HEK293 (cell line): ENCODE measurements at regions not wholly inside any gene's neighbourhood (a gene's known extent, or its start where the extent isn't known, plus 50 kb on each side); places are given as distances from the start of the nearest gene placed in this dataset.

ENCODE experiments used
- CTCF ChIA-PET: fragments of 350-600 bp; formaldehyde crosslinking; extraction: SDS; loops from one replicate; lab custom pipeline; 2021; ENCODE audit warnings: antibody characterized with exemption; lab: Yijun Ruan, JAX
- POLR2A ChIA-PET: fragments of 300-600 bp; formaldehyde crosslinking; extraction: SDS; loops from one replicate; lab custom pipeline; 2020; ENCODE audit warnings: antibody characterized with exemption, inconsistent platforms; lab: Yijun Ruan, JAX
- H3K27ac ChIP-seq: fragments of 200-500 bp; sonication (Bioruptor generic); 2 replicates; pipeline ENCODE4 v1.5.1; 2014; ENCODE audit warnings: low read depth, low read length, control low read depth, inconsistent platforms; ENCODE audit errors: extremely low read depth
- H3K36me3 ChIP-seq, 2 experiments: fragments of 200-500 bp in 1 of 2; sonication (Bioruptor generic) in 1 of 2; 1 replicate in 1 of 2; 2 replicates in 1 of 2; pipeline ENCODE4 v1.5.1; 2014 to 2017; ENCODE audit warnings: inconsistent platforms in 2 of 2, low read length in 2 of 2; ENCODE audit not compliant: control insufficient read depth in 2 of 2, insufficient read depth in 1 of 2
- H3K4me1 ChIP-seq: fragments of 200-500 bp; sonication (Bioruptor generic); 2 replicates; pipeline ENCODE4 v1.5.1; 2014; ENCODE audit warnings: mild to moderate bottlenecking, low read length, inconsistent platforms; ENCODE audit not compliant: control insufficient read depth, insufficient read depth
- H3K4me3 ChIP-seq: 2 replicates; pipeline ENCODE4 v1.5.1; 2011; ENCODE audit warnings: low read depth, mild to moderate bottlenecking, control low read depth, low read length, moderate library complexity
- H3K9me3 ChIP-seq: fragments of 200-500 bp; sonication (Bioruptor generic); 2 replicates; pipeline ENCODE4 v1.5.1; 2014; ENCODE audit warnings: low read depth, low read length, inconsistent platforms; ENCODE audit not compliant: control insufficient read depth, insufficient read depth
- BCL11A ChIP-seq: fragments of 450-650 bp; formaldehyde crosslinking; IDR thresholded peaks from 2 replicates; pipeline ENCODE4 v1.5.1; 2016; ENCODE audit warnings: low read depth, missing biosample characterization, missing genetic modification characterization
- HIC1 ChIP-seq: fragments of 450-650 bp; formaldehyde crosslinking; IDR thresholded peaks from 2 replicates; pipeline ENCODE4 v1.5.1; 2016; ENCODE audit warnings: missing biosample characterization, missing genetic modification characterization
- MZF1 ChIP-seq: fragments of 450-650 bp; formaldehyde crosslinking; IDR thresholded peaks from 2 replicates; pipeline ENCODE4 v1.5.1; 2017; ENCODE audit warnings: missing biosample characterization, missing genetic modification characterization, borderline replicate concordance
- SP7 ChIP-seq: fragments of 450-650 bp; formaldehyde crosslinking; IDR thresholded peaks from 2 replicates; pipeline ENCODE4 v1.5.1; 2016; ENCODE audit warnings: missing biosample characterization, missing genetic modification characterization
- WT1 ChIP-seq: fragments of 450-650 bp; formaldehyde crosslinking; IDR thresholded peaks from 2 replicates; pipeline ENCODE4 v1.5.1; 2016; ENCODE audit warnings: missing biosample characterization, missing genetic modification characterization
- ZBTB20 ChIP-seq: fragments of 450-650 bp; formaldehyde crosslinking; IDR thresholded peaks from 2 replicates; pipeline ENCODE4 v1.5.1; 2016; ENCODE audit warnings: missing biosample characterization, missing genetic modification characterization
- ZBTB21 ChIP-seq: fragments of 450-650 bp; formaldehyde crosslinking; IDR thresholded peaks from 2 replicates; pipeline ENCODE4 v1.5.1; 2017; ENCODE audit warnings: missing biosample characterization, missing genetic modification characterization
- ZBTB8A ChIP-seq: fragments of 450-650 bp; formaldehyde crosslinking; IDR thresholded peaks from 2 replicates; pipeline ENCODE4 v1.5.1; 2016; ENCODE audit warnings: missing biosample characterization, missing genetic modification characterization
- ZFHX2 ChIP-seq: fragments of 450-650 bp; formaldehyde crosslinking; conservative IDR thresholded peaks from 2 replicates; pipeline ENCODE4 v1.5.1; 2016; ENCODE audit warnings: missing biosample characterization, missing genetic modification characterization
- ZNF155 ChIP-seq: fragments of 450-650 bp; formaldehyde crosslinking; IDR thresholded peaks from 2 replicates; pipeline ENCODE4 v1.5.1; 2016; ENCODE audit warnings: missing biosample characterization, missing genetic modification characterization
- ZNF16 ChIP-seq: fragments of 450-650 bp; formaldehyde crosslinking; IDR thresholded peaks from 2 replicates; pipeline ENCODE4 v1.5.1; 2016; ENCODE audit warnings: low read depth, missing biosample characterization, missing genetic modification characterization
- ZNF175 ChIP-seq: fragments of 450-650 bp; formaldehyde crosslinking; IDR thresholded peaks from 2 replicates; pipeline ENCODE4 v1.5.1; 2016; ENCODE audit warnings: missing biosample characterization, missing genetic modification characterization
- ZNF211 ChIP-seq: fragments of 450-650 bp; formaldehyde crosslinking; IDR thresholded peaks from 2 replicates; pipeline ENCODE4 v1.5.1; 2016; ENCODE audit warnings: low read depth, missing biosample characterization, missing genetic modification characterization
- ZNF24 ChIP-seq: fragments of 450-650 bp; formaldehyde crosslinking; IDR thresholded peaks from 2 replicates; pipeline ENCODE4 v1.5.1; 2016; ENCODE audit warnings: missing biosample characterization, missing genetic modification characterization
- ZNF26 ChIP-seq: fragments of 450-650 bp; formaldehyde crosslinking; IDR thresholded peaks from 2 replicates; pipeline ENCODE4 v1.5.1; 2016; ENCODE audit warnings: missing biosample characterization, missing genetic modification characterization
- ZNF280C ChIP-seq: fragments of 450-650 bp; formaldehyde crosslinking; IDR thresholded peaks from 2 replicates; pipeline ENCODE4 v1.5.1; 2016; ENCODE audit warnings: missing biosample characterization, missing genetic modification characterization
- ZNF544 ChIP-seq: fragments of 450-650 bp; formaldehyde crosslinking; IDR thresholded peaks from 2 replicates; pipeline ENCODE4 v1.5.0; 2017; ENCODE audit warnings: missing biosample characterization, missing genetic modification characterization
- ZNF548 ChIP-seq: fragments of 450-650 bp; formaldehyde crosslinking; IDR thresholded peaks from 2 replicates; pipeline ENCODE4 v1.5.1; 2016; ENCODE audit warnings: missing biosample characterization, missing genetic modification characterization
- ZNF549 ChIP-seq: fragments of 450-650 bp; IDR thresholded peaks from 2 replicates; pipeline ENCODE4 v1.5.1; 2018; ENCODE audit warnings: missing biosample characterization, missing genetic modification characterization, mild to moderate bottlenecking, inconsistent platforms, moderate library complexity
- ZNF585B ChIP-seq: fragments of 450-650 bp; formaldehyde crosslinking; IDR thresholded peaks from 2 replicates; pipeline ENCODE4 v1.5.1; 2016; ENCODE audit warnings: missing biosample characterization, missing genetic modification characterization
- ZNF596 ChIP-seq: fragments of 450-650 bp; IDR thresholded peaks from 2 replicates; pipeline ENCODE4 v1.5.0; 2018; ENCODE audit warnings: missing biosample characterization, mild to moderate bottlenecking, missing genetic modification characterization, moderate library complexity
- ZNF600 ChIP-seq: fragments of 450-650 bp; formaldehyde crosslinking; IDR thresholded peaks from 2 replicates; pipeline ENCODE4 v1.5.1; 2016; ENCODE audit warnings: missing biosample characterization, missing genetic modification characterization
- ZNF791 ChIP-seq: fragments of 450-650 bp; formaldehyde crosslinking; IDR thresholded peaks from 2 replicates; pipeline ENCODE4 v1.5.1; 2016; ENCODE audit warnings: missing biosample characterization, missing genetic modification characterization
- ZSCAN30 ChIP-seq: fragments of 450-650 bp; IDR thresholded peaks from 2 replicates; pipeline ENCODE4 v1.5.1; 2018; ENCODE audit warnings: missing biosample characterization, mild to moderate bottlenecking, missing genetic modification characterization, moderate library complexity

DNA sequence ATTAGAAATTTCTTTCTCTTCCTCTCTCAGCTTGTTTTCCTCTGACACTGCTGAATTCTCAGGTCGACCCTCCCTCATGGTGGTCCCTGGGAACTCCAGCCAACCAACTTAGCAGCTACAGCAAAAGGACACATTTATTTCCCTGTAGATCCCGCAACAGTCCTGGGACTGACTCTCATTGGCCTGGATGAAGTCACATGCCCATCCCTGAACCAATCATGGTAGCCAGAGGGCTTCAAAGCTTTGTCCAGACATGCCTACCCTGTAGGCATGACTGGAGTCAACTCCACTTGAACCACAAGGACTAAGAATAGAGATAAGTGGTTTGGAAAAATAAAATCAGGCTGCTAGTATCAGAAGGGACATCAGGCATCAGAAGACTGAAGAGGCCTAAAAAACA lies 84.6 kb upstream of the LRRC55 start:
- Histone ChIP-seq H3K27ac (no peak overlapping the region), H3K9me3 (no peaks in the 10 kb centered on the region), H3K4me1 (no peaks in the 10 kb centered on the region), H3K4me3 (no peak overlapping the region), H3K36me3 (no peaks in the 10 kb centered on the region)
- POLR2A ChIA-PET, result no interaction called here
- no peak for TF ChIP-seq ZNF211 (tag by site-specific recombination)
- no peak for TF ChIP-seq ZNF548 (tag by site-specific recombination)
- TF ChIP-seq ZNF544, result no peak
- no peak for TF ChIP-seq ZBTB8A
- no peak for TF ChIP-seq ZNF585B (tag by site-specific recombination)
- TF ChIP-seq ZSCAN30 (tag by site-specific recombination), result no peak
- TF ChIP-seq ZBTB20 (tag by site-specific recombination), result no peak
- no peak for TF ChIP-seq HIC1 (tag by site-specific recombination)
- no peak for TF ChIP-seq ZNF600 (tag by site-specific recombination)
- TF ChIP-seq WT1 (tag by site-specific recombination), result no peak
- no peak for TF ChIP-seq ZNF596
- no peak for TF ChIP-seq ZNF280C
- no peak for TF ChIP-seq ZBTB21 (tag by site-specific recombination)
- no peak for TF ChIP-seq ZNF16
- TF ChIP-seq ZNF549, result no peak
- CTCF ChIA-PET, result interaction anchor here (0.6 kb wide), 1 partner anchor 195 kb away, joined by 3 read pairs; no protein-coding TSS in a partner anchor

- POLR2A ChIA-PET, result no interaction called here
- no peaks in the 10 kb centered on the region for H3K36me3 ChIP-seq
- CTCF ChIA-PET, result interaction anchor here (1.0 kb wide), 1 partner anchor 151 kb away, joined by 4 read pairs; no protein-coding TSS in a partner anchor
- H3K9me3 ChIP-seq, result no peaks in the 10 kb centered on the region
- H3K27ac ChIP-seq, result no peak overlapping the region
- no peaks in the 10 kb centered on the region for H3K4me1 ChIP-seq
- TF ChIP-seq ZFHX2 (tag by site-specific recombination) (no peak), ZNF280C (no peak), ZNF26 (no peak), ZNF175 (no peak), ZNF24 (tag by site-specific recombination) (no peak), ZNF155 (tag by site-specific recombination) (no peak), ZNF791 (no peak), MZF1 (tag by site-specific recombination) (no peak), SP7 (tag by site-specific recombination) (no peak), BCL11A (tag by site-specific recombination) (no peak)
- H3K4me3 ChIP-seq, result no peak overlapping the region
Measured at GRCh38 chr11:57098191-57098590, 83.6 kb upstream of the LRRC55 start.
